A673 (cell line): ENCODE measurements at regions not wholly inside any gene's neighbourhood (a gene's known extent, or its start where the extent isn't known, plus 50 kb on each side); places are given as distances from the start of the nearest gene placed in this dataset.

Experiments used
- BruUV-seq: library from RNA; stranded (reverse); fragments of 400-500 nt; replicated peaks from 2 replicates; lab custom pipeline; 2021; lab: Mats Ljungman, UMichigan
- CTCF ChIA-PET: fragments of 300-600 bp; sonication (Branson Sonifier 250); formaldehyde crosslinking; loops from one replicate; lab custom pipeline; 2022; ENCODE audit warnings: antibody characterized with exemption; lab: Charles Lee
- POLR2A ChIA-PET: fragments of 300-600 bp; sonication (Branson Sonifier 250); formaldehyde crosslinking; loops from one replicate; lab custom pipeline; 2022; ENCODE audit warnings: antibody characterized with exemption; ENCODE audit not compliant: low non-redundant PET; lab: Charles Lee
- DNase-seq: peaks from one replicate; pipeline ENCODE4 v3.0.0-alpha.2; 2015; ENCODE audit warnings: low spot score
- H3K27ac ChIP-seq: fragments of 200-600 bp; sonication (generic); 2 replicates; pipeline ENCODE4 v1.5.1; 2016; ENCODE audit warnings: mixed run types, low read depth, mild to moderate bottlenecking, mixed read lengths, antibody characterized with exemption, low read length; ENCODE audit not compliant: poor library complexity, severe bottlenecking
- H3K27me3 ChIP-seq: fragments of 200-600 bp; sonication (generic); replicated peaks from 2 replicates; pipeline ENCODE4 v1.6.1; 2017; ENCODE audit warnings: mixed run types, low read depth, mild to moderate bottlenecking, mixed read lengths, antibody characterized with exemption, low read length; ENCODE audit not compliant: insufficient read depth, poor library complexity
- H3K36me3 ChIP-seq: fragments of 200-600 bp; sonication (generic); 2 replicates; pipeline ENCODE4 v1.6.1; 2016; ENCODE audit warnings: mixed run types, mild to moderate bottlenecking, mixed read lengths, antibody characterized with exemption, low read length; ENCODE audit not compliant: insufficient read depth, poor library complexity, severe bottlenecking
- H3K4me1 ChIP-seq: fragments of 200-600 bp; sonication (generic); 2 replicates; pipeline ENCODE4 v1.6.1; 2017; ENCODE audit warnings: mixed run types, mild to moderate bottlenecking, mixed read lengths, antibody characterized with exemption, low read length; ENCODE audit not compliant: insufficient read depth, poor library complexity, severe bottlenecking
- H3K4me3 ChIP-seq: fragments of 200-600 bp; sonication (generic); 2 replicates; pipeline ENCODE4 v1.5.1; 2016; ENCODE audit warnings: low read depth, mixed run types, mild to moderate bottlenecking, mixed read lengths, low read length; ENCODE audit not compliant: poor library complexity, severe bottlenecking
- H3K9me3 ChIP-seq: fragments of 200-600 bp; sonication (generic); 2 replicates; pipeline ENCODE4 v1.6.1; 2016; ENCODE audit warnings: mixed run types, low read depth, mild to moderate bottlenecking, mixed read lengths, antibody characterized with exemption, low read length; ENCODE audit not compliant: poor library complexity, severe bottlenecking
- CTCF ChIP-seq: fragments of 300-800, 200-600 bp; sonication (generic); conservative IDR thresholded peaks from 2 replicates; pipeline ENCODE4 v1.5.1; 2017; ENCODE audit warnings: low read depth, mild to moderate bottlenecking, antibody characterized with exemption, low read length, moderate library complexity, mixed read lengths
- EZH2 ChIP-seq: fragments of 200-600 bp; sonication (generic); IDR thresholded peaks from 2 replicates; pipeline ENCODE4 v1.6.1; 2017; ENCODE audit warnings: borderline replicate concordance, low read depth, mild to moderate bottlenecking, mixed read lengths, antibody characterized with exemption, low read length; ENCODE audit not compliant: poor library complexity, severe bottlenecking
- intact Hi-C: fragments of 100-400 bp; cut with micrococcal nuclease; formaldehyde crosslinking; loops from one replicate; pipeline ENCODE4 v1.10.0; 2022; ENCODE audit not compliant: unreplicated experiment

GRCh38 chr11:104798789-104799188 is 99.5 kb downstream of the CASP12 start:
- no peak for TF ChIP-seq EZH2
- no peak for TF ChIP-seq CTCF
- BruUV-seq, result no TSS peak
- H3K27ac ChIP-seq, result no peak overlapping the region
- no peaks in the 10 kb centered on the region for H3K9me3 ChIP-seq
- H3K4me3 ChIP-seq, result no peak overlapping the region
- no peaks in the 10 kb centered on the region for H3K4me1 ChIP-seq
- no peaks in the 10 kb centered on the region for H3K36me3 ChIP-seq
- no peak for DNase-seq
- CTCF ChIA-PET, result no interaction called here
- POLR2A ChIA-PET, result no interaction called here
- no peaks in the 10 kb centered on the region for H3K27me3 ChIP-seq
- intact Hi-C loops, result no loop called here

- ChIA-PET POLR2A (no interaction called here), CTCF (no interaction called here)
- H3K9me3 ChIP-seq, result no peaks in the 10 kb centered on the region
- no peaks in the 10 kb centered on the region for H3K27me3 ChIP-seq
- BruUV-seq, result no TSS peak
- intact Hi-C loops, result no loop called here
- no peak for DNase-seq
- no peaks in the 10 kb centered on the region for H3K36me3 ChIP-seq
- H3K4me3 ChIP-seq, result no peak overlapping the region
- TF ChIP-seq CTCF (no peak), EZH2 (no peak)
- H3K4me1 ChIP-seq, result no peaks in the 10 kb centered on the region
- no peak overlapping the region for H3K27ac ChIP-seq
These were observed 102.0 kb downstream of the CASP12 start for GRCh38 chr11:104796301-104796700.

GRCh38 chr11:104795501-104796213 is 102.6 kb downstream of the CASP12 start:
- Histone ChIP-seq H3K27ac (no peak overlapping the region), H3K9me3 (no peaks in the 10 kb centered on the region), H3K4me1 (no peaks in the 10 kb centered on the region), H3K27me3 (no peaks in the 10 kb centered on the region), H3K4me3 (no peak overlapping the region), H3K36me3 (no peaks in the 10 kb centered on the region)
- TF ChIP-seq CTCF (no peak), EZH2 (no peak)
- ChIA-PET POLR2A (no interaction called here), CTCF (no interaction called here)
- no TSS peak for BruUV-seq
- no peak for DNase-seq
- intact Hi-C loops, result no loop called here
